Activated T-helper 2 cell treated with anti-CD3 and anti-CD28 coated beads, Interferon-gamma antibody, Interleukin-2, Interleukin-4, amounts not matched to agents 10 μg/mL and 5 μg/mL and 100 μg/mL, durations not matched to agents 14 hours and 24 hours and 36 hours (primary cell): ENCODE measurements at regions not wholly inside any gene's neighbourhood (a gene's known extent, or its start where the extent isn't known, plus 50 kb on each side); places are given as distances from the start of the nearest gene placed in this dataset.

Experiments used
- DNase-seq: peaks from one replicate; pipeline ENCODE4 v3.0.0; 2021; ENCODE audit warnings: low spot score
- H3K27ac Mint-ChIP-seq: one replicate; pipeline ENCODE4 v1.8.0; 2021; ENCODE audit warnings: mixed read lengths
- H3K27me3 Mint-ChIP-seq: one replicate; pipeline ENCODE4 v1.8.0; 2021; ENCODE audit warnings: low read depth, mixed read lengths
- H3K36me3 Mint-ChIP-seq: one replicate; pipeline ENCODE4 v1.8.0; 2021; ENCODE audit warnings: low read depth, mixed read lengths
- H3K4me1 Mint-ChIP-seq: one replicate; pipeline ENCODE4 v1.8.0; 2021; ENCODE audit warnings: low read depth, mixed read lengths
- H3K4me3 Mint-ChIP-seq: one replicate; pipeline ENCODE4 v1.8.0; 2021; ENCODE audit warnings: low read depth, mild to moderate bottlenecking, moderate library complexity, mixed read lengths
- H3K9me3 Mint-ChIP-seq: one replicate; pipeline ENCODE4 v1.8.0; 2021; ENCODE audit warnings: mixed read lengths
- intact Hi-C: fragments of 100-400 bp; cut with micrococcal nuclease; formaldehyde crosslinking; loops from one replicate; pipeline ENCODE4 v1.15.1; 2023

GRCh38 chr6:23246896-23247295 lies 677.5 kb downstream of the HDGFL1 start:
- no peak for DNase-seq
- Mint-ChIP-seq H3K4me3 (no peak overlapping the region), H3K4me1 (no peaks in the 10 kb centered on the region), H3K36me3 (no peaks in the 10 kb centered on the region), H3K9me3 (peaks cover 13% of the 10 kb centered on the region), H3K27me3 (no peaks in the 10 kb centered on the region), H3K27ac (no peak overlapping the region)
- intact Hi-C loops = no loop called here

- DNase-seq = no peak
- peaks cover 11% of the 10 kb centered on the region for H3K9me3 Mint-ChIP-seq
- H3K27me3 Mint-ChIP-seq = no peaks in the 10 kb centered on the region
- no peaks in the 10 kb centered on the region for H3K4me1 Mint-ChIP-seq
- no peak overlapping the region for H3K4me3 Mint-ChIP-seq
- intact Hi-C loops = no loop called here
- H3K36me3 Mint-ChIP-seq = no peaks in the 10 kb centered on the region
- no peak overlapping the region for H3K27ac Mint-ChIP-seq
Observed at GRCh38 chr6:23250556-23250955, 681.2 kb downstream of the HDGFL1 start.

- DNase-seq = no peak
- intact Hi-C loops = no loop called here
- Mint-ChIP-seq H3K27me3 (no peaks in the 10 kb centered on the region), H3K27ac (no peak overlapping the region), H3K36me3 (no peaks in the 10 kb centered on the region), H3K4me3 (no peak overlapping the region), H3K4me1 (no peaks in the 10 kb centered on the region), H3K9me3 (peaks cover 25% of the 10 kb centered on the region)
Observed at GRCh38 chr6:23262864-23263263, 693.5 kb downstream of the HDGFL1 start.

- Mint-ChIP-seq H3K4me1 (no peaks in the 10 kb centered on the region), H3K27me3 (no peaks in the 10 kb centered on the region), H3K9me3 (peaks cover 10% of the 10 kb centered on the region), H3K4me3 (no peak overlapping the region), H3K36me3 (no peaks in the 10 kb centered on the region), H3K27ac (no peak overlapping the region)
- DNase-seq = no peak
- intact Hi-C loops = no loop called here
Observed at GRCh38 chr6:23265270-23265669, 695.9 kb downstream of the HDGFL1 start.

GRCh38 chr6:23266536-23266935 lies 697.2 kb downstream of the HDGFL1 start:
- no peak overlapping the region for H3K27ac Mint-ChIP-seq
- no peak for DNase-seq
- intact Hi-C loops = no loop called here
- peaks cover 4% of the 10 kb centered on the region for H3K9me3 Mint-ChIP-seq
- H3K4me3 Mint-ChIP-seq = no peak overlapping the region
- no peaks in the 10 kb centered on the region for H3K4me1 Mint-ChIP-seq
- no peaks in the 10 kb centered on the region for H3K27me3 Mint-ChIP-seq
- no peaks in the 10 kb centered on the region for H3K36me3 Mint-ChIP-seq

GRCh38 chr6:23267651-23268050 lies 698.3 kb downstream of the HDGFL1 start:
- no peaks in the 10 kb centered on the region for H3K4me1 Mint-ChIP-seq
- intact Hi-C loops = no loop called here
- no peak overlapping the region for H3K4me3 Mint-ChIP-seq
- no peak for DNase-seq
- peaks cover 4% of the 10 kb centered on the region for H3K9me3 Mint-ChIP-seq
- H3K36me3 Mint-ChIP-seq = no peaks in the 10 kb centered on the region
- no peaks in the 10 kb centered on the region for H3K27me3 Mint-ChIP-seq
- H3K27ac Mint-ChIP-seq = no peak overlapping the region

GRCh38 chr6:23268348-23268747 lies 699.0 kb downstream of the HDGFL1 start:
- H3K36me3 Mint-ChIP-seq = no peaks in the 10 kb centered on the region
- no peaks in the 10 kb centered on the region for H3K4me1 Mint-ChIP-seq
- H3K27ac Mint-ChIP-seq = no peak overlapping the region
- H3K9me3 Mint-ChIP-seq = peaks cover 4% of the 10 kb centered on the region
- no peaks in the 10 kb centered on the region for H3K27me3 Mint-ChIP-seq
- no peak overlapping the region for H3K4me3 Mint-ChIP-seq
- intact Hi-C loops = no loop called here
- DNase-seq = no peak

- intact Hi-C loops = no loop called here
- Mint-ChIP-seq H3K4me1 (no peaks in the 10 kb centered on the region), H3K9me3 (peaks cover 4% of the 10 kb centered on the region), H3K27me3 (no peaks in the 10 kb centered on the region), H3K4me3 (no peak overlapping the region), H3K36me3 (no peaks in the 10 kb centered on the region), H3K27ac (no peak overlapping the region)
- DNase-seq = no peak
Observed at GRCh38 chr6:23269436-23269835, 700.1 kb downstream of the HDGFL1 start.

GRCh38 chr6:23272536-23272935 lies 703.2 kb downstream of the HDGFL1 start:
- H3K4me3 Mint-ChIP-seq = no peak overlapping the region
- no peaks in the 10 kb centered on the region for H3K27me3 Mint-ChIP-seq
- no peak for DNase-seq
- H3K27ac Mint-ChIP-seq = no peak overlapping the region
- peaks cover 4% of the 10 kb centered on the region for H3K9me3 Mint-ChIP-seq
- no peaks in the 10 kb centered on the region for H3K4me1 Mint-ChIP-seq
- intact Hi-C loops = no loop called here
- no peaks in the 10 kb centered on the region for H3K36me3 Mint-ChIP-seq

GRCh38 chr6:23277521-23278179 lies 708.3 kb downstream of the HDGFL1 start:
- intact Hi-C loops = no loop called here
- Mint-ChIP-seq H3K27ac (no peak overlapping the region), H3K4me3 (no peak overlapping the region), H3K27me3 (no peaks in the 10 kb centered on the region), H3K4me1 (no peaks in the 10 kb centered on the region), H3K36me3 (no peaks in the 10 kb centered on the region), H3K9me3 (no peaks in the 10 kb centered on the region)
- DNase-seq = no peak

- Mint-ChIP-seq H3K27ac (no peak overlapping the region), H3K9me3 (no peaks in the 10 kb centered on the region), H3K27me3 (no peaks in the 10 kb centered on the region), H3K4me1 (no peaks in the 10 kb centered on the region), H3K36me3 (no peaks in the 10 kb centered on the region), H3K4me3 (no peak overlapping the region)
- no peak for DNase-seq
- intact Hi-C loops = no loop called here
Observed at GRCh38 chr6:23278180-23278532, 708.8 kb downstream of the HDGFL1 start.

GRCh38 chr6:23280437-23280836 lies 711.1 kb downstream of the HDGFL1 start:
- no peaks in the 10 kb centered on the region for H3K9me3 Mint-ChIP-seq
- intact Hi-C loops = no loop called here
- H3K27me3 Mint-ChIP-seq = no peaks in the 10 kb centered on the region
- no peak overlapping the region for H3K27ac Mint-ChIP-seq
- H3K36me3 Mint-ChIP-seq = no peaks in the 10 kb centered on the region
- no peak for DNase-seq
- no peak overlapping the region for H3K4me3 Mint-ChIP-seq
- no peaks in the 10 kb centered on the region for H3K4me1 Mint-ChIP-seq

- no peak overlapping the region for H3K27ac Mint-ChIP-seq
- intact Hi-C loops = no loop called here
- no peak for DNase-seq
- no peak overlapping the region for H3K4me3 Mint-ChIP-seq
- H3K27me3 Mint-ChIP-seq = no peaks in the 10 kb centered on the region
- no peaks in the 10 kb centered on the region for H3K9me3 Mint-ChIP-seq
- H3K4me1 Mint-ChIP-seq = no peaks in the 10 kb centered on the region
- no peaks in the 10 kb centered on the region for H3K36me3 Mint-ChIP-seq
Observed at GRCh38 chr6:23282252-23283021, 713.1 kb downstream of the HDGFL1 start.
